CD4-positive, alpha-beta memory T cell (primary cell): ENCODE measurements at regions not wholly inside any gene's neighbourhood (a gene's known extent, or its start where the extent isn't known, plus 50 kb on each side); places are given as distances from the start of the nearest gene placed in this dataset.

Experiments
- CTCF ChIA-PET: fragments of 350-600 bp; sonication (Branson Sonifier 250); formaldehyde crosslinking; loops from one replicate; lab custom pipeline; 2021; ENCODE audit warnings: inconsistent platforms; ENCODE audit not compliant: partially characterized antibody; lab: Charles Lee
- POLR2A ChIA-PET: fragments of 350-600 bp; sonication (Branson Sonifier 250); formaldehyde crosslinking; loops from one replicate; lab custom pipeline; 2021; ENCODE audit not compliant: partially characterized antibody; lab: Charles Lee
- DNase-seq, 5 donors: peaks; one replicate each; pipeline versions ENCODE4 v3.0.0 to v3.0.0-alpha.2; 2020 to 2022; ENCODE audit warnings: mixed read lengths in 1 of 5
- H3K27ac ChIP-seq: one replicate; pipeline ENCODE4 v1.7.0; 2013; ENCODE audit warnings: low read depth, low read length
- H3K27me3 ChIP-seq: 2 replicates; pipeline ENCODE4 v1.7.0; 2013; ENCODE audit warnings: mild to moderate bottlenecking, low read length, moderate library complexity; ENCODE audit not compliant: insufficient read depth
- H3K36me3 ChIP-seq: 2 replicates; pipeline ENCODE4 v1.7.0; 2013; ENCODE audit warnings: mild to moderate bottlenecking, low read length, moderate library complexity; ENCODE audit not compliant: insufficient read depth
- H3K4me1 ChIP-seq: 2 replicates; pipeline ENCODE4 v1.7.0; 2013; ENCODE audit warnings: mild to moderate bottlenecking, low read length, moderate library complexity; ENCODE audit not compliant: insufficient read depth
- H3K4me3 ChIP-seq, 2 donors: one replicate each; pipeline ENCODE4 v1.7.0; 2013; ENCODE audit warnings: low read length in 2 of 2, mild to moderate bottlenecking in 1 of 2
- H3K9me3 ChIP-seq, 2 donors: one replicate each; pipeline ENCODE4 v1.7.0; 2013; ENCODE audit warnings: low read length in 2 of 2, control low read depth in 1 of 2; ENCODE audit not compliant: control insufficient read depth in 1 of 2
- H3K27ac Mint-ChIP-seq, 7 donors: one replicate each; pipeline ENCODE4 v1.8.0; 2020 to 2021; ENCODE audit warnings: mixed read lengths in 7 of 7, mild to moderate bottlenecking in 6 of 7, inconsistent platforms in 3 of 7, moderate library complexity in 3 of 7
- H3K27me3 Mint-ChIP-seq, 2 donors: one replicate each; pipeline ENCODE4 v1.8.0; 2020 to 2021; ENCODE audit warnings: mixed read lengths in 2 of 2
- H3K36me3 Mint-ChIP-seq, 2 donors: one replicate each; pipeline ENCODE4 v1.8.0; 2020 to 2021; ENCODE audit warnings: mixed read lengths in 2 of 2, inconsistent platforms in 1 of 2, mild to moderate bottlenecking in 1 of 2
- H3K4me1 Mint-ChIP-seq, 4 donors: one replicate each; pipeline ENCODE4 v1.8.0; 2020 to 2021; ENCODE audit warnings: mixed read lengths in 4 of 4, mild to moderate bottlenecking in 1 of 4
- H3K4me3 Mint-ChIP-seq, 8 donors: one replicate each; pipeline ENCODE4 v1.8.0; 2020 to 2021; ENCODE audit warnings: mixed read lengths in 8 of 8, mild to moderate bottlenecking in 7 of 8, moderate library complexity in 6 of 8, inconsistent platforms in 3 of 8
- H3K9me3 Mint-ChIP-seq, 8 donors: one replicate each; pipeline ENCODE4 v1.8.0; 2020 to 2021; ENCODE audit warnings: mixed read lengths in 8 of 8, mild to moderate bottlenecking in 5 of 8, inconsistent platforms in 3 of 8, moderate library complexity in 1 of 8
- intact Hi-C: fragments of 100-400 bp; cut with micrococcal nuclease; formaldehyde crosslinking; loops from one replicate; pipeline ENCODE4 v1.15.1; 2023

DNA sequence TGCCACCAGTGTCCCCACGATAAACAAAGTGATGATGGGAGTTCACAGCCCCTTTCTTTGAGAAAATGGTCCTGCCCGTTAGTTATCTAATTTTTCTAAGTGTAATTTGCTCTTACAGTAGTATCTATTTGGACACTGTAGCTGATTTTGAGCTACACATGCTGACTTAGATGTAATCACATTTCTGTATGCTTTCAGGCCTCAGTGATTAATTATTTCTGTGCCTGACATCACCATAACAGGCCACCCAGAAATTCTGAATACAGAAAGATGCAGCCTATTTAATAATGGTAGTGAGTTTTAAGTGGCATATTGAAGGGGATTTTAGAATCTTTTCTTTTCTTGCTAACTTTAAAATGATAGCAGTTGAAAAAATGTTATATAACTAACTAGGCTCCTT lies 147.6 kb upstream of the ANXA10 start:
- H3K4me1 Mint-ChIP-seq = no peaks in the 10 kb centered on the region
- CTCF ChIA-PET = no interaction called here

DNA sequence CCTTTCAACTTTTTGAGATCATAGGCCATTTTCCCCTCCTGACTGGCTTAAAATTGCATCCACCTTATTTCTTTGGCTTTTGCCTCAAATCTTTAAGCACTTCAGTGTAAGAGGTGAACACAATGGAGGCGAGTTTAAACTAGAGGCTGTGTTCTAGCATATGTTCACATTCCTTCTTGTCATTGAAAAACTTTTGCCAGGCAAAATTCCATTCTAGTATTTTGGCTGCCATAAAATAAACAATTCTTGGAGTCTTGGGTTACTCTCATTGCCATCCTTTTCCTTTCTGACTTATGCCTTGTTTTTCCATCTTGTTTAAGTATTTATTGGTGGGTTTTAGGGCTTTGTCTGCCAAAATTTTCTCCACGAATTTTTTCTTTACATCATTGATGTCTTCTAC lies 137.3 kb upstream of the ANXA10 start:
- ChIA-PET CTCF (no interaction called here), POLR2A (no interaction called here)
- no peak overlapping the region for H3K4me3 ChIP-seq
- H3K27me3 Mint-ChIP-seq = no peaks in the 10 kb centered on the region
- H3K4me1 ChIP-seq = no peaks in the 10 kb centered on the region
- peaks cover 2 to 37% (median 19%) of the 10 kb centered on the region in 8 donors for H3K9me3 Mint-ChIP-seq
- intact Hi-C loops = no loop called here
- no peak for DNase-seq
- no peaks in the 10 kb centered on the region for H3K4me1 Mint-ChIP-seq
- H3K9me3 ChIP-seq = no peaks in the 10 kb centered on the region
- H3K27me3 ChIP-seq = no peaks in the 10 kb centered on the region
- no peak overlapping the region for H3K27ac Mint-ChIP-seq
- no peaks in the 10 kb centered on the region for H3K36me3 ChIP-seq
- no peak overlapping the region for H3K4me3 Mint-ChIP-seq
- H3K27ac ChIP-seq = no peak overlapping the region
- H3K36me3 Mint-ChIP-seq = peaks cover 0 to 3% of the 10 kb centered on the region in 2 donors

More for the DNA sequence above, 147.6 kb upstream of the ANXA10 start:
- H3K27ac Mint-ChIP-seq = no peak overlapping the region
- no peaks in the 10 kb centered on the region for H3K36me3 Mint-ChIP-seq
- no peaks in the 10 kb centered on the region for H3K9me3 ChIP-seq
- H3K27ac ChIP-seq = no peak overlapping the region
- no peak overlapping the region for H3K4me3 Mint-ChIP-seq
- no peaks in the 10 kb centered on the region for H3K27me3 ChIP-seq
- no peaks in the 10 kb centered on the region for H3K27me3 Mint-ChIP-seq
- no peak overlapping the region for H3K4me3 ChIP-seq
- intact Hi-C loops = no loop called here
- H3K36me3 ChIP-seq = no peaks in the 10 kb centered on the region
- peaks cover 0 to 4% (median 2%) of the 10 kb centered on the region in 8 donors for H3K9me3 Mint-ChIP-seq
- POLR2A ChIA-PET = no interaction called here
- no peaks in the 10 kb centered on the region for H3K4me1 ChIP-seq
- DNase-seq = no peak

DNA sequence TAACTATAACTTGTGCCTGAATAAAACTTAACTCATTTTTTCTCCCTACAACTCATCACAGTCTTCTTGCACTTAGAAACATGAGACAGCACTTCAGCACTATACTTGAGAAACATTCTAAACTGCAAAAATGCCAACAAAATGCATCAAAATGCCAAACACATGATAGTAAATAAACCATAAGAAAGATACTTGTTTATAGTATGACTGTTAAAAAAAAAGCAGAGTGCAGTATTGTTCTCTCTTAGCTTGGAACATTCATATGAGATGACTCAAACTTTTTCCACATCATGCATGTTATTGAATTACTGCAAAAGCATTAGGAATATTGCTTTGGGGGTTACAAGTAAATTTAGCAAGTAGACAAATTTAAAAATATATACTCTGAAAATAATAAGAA lies 135.7 kb upstream of the ANXA10 start:
- H3K4me3 ChIP-seq = no peak overlapping the region
- Mint-ChIP-seq H3K27ac (no peak overlapping the region), H3K4me1 (no peaks in the 10 kb centered on the region), H3K4me3 (no peak overlapping the region), H3K27me3 (peaks cover 0 to 1% of the 10 kb centered on the region in 2 donors), H3K36me3 (peaks cover 0 to 3% of the 10 kb centered on the region in 2 donors), H3K9me3 (peaks cover 2 to 26% (median 16%) of the 10 kb centered on the region in 8 donors)
- no peaks in the 10 kb centered on the region for H3K4me1 ChIP-seq
- POLR2A ChIA-PET = no interaction called here
- no peaks in the 10 kb centered on the region for H3K9me3 ChIP-seq
- CTCF ChIA-PET = no interaction called here
- H3K27me3 ChIP-seq = no peaks in the 10 kb centered on the region
- DNase-seq = no peak
- intact Hi-C loops = no loop called here
- no peaks in the 10 kb centered on the region for H3K36me3 ChIP-seq
- H3K27ac ChIP-seq = no peak overlapping the region

DNA sequence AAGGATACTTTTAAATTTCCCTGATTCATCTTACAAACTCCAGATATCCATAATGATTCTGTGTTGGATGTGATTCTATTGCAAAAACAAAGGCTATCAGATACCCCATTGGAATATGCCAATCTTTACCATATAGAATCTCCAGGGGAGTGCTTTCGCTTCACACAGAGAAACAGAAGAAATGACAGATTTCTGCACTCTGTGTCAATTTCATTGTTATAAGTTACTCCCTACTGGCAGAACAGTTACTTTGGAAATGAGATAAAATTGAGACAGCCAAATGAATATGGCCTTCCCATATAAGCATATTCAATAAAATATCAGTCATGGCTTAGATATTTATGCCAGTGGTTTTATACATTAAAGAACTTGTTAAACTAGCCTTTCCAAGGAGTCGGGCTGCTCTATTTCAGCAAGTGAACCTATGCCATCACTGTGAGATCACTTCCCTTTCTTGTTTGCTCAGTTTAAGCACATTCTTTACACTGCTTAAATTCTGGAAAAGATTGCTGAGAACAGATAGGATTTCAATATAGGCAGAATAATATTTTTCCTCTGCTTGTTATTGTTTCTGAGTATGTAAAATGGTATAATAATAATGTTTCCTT lies 127.5 kb upstream of the ANXA10 start:
- H3K27me3 ChIP-seq = no peaks in the 10 kb centered on the region
- no peaks in the 10 kb centered on the region for H3K4me1 ChIP-seq
- ChIA-PET POLR2A (no interaction called here), CTCF (no interaction called here)
- H3K4me3 Mint-ChIP-seq = no peak overlapping the region
- H3K4me1 Mint-ChIP-seq = no peaks in the 10 kb centered on the region
- no peak overlapping the region for H3K27ac Mint-ChIP-seq
- peaks cover 0 to 1% of the 10 kb centered on the region in 2 donors for H3K27me3 Mint-ChIP-seq
- H3K36me3 ChIP-seq = no peaks in the 10 kb centered on the region
- no peak for DNase-seq
- H3K4me3 ChIP-seq = no peak overlapping the region
- H3K27ac ChIP-seq = no peak overlapping the region
- H3K9me3 Mint-ChIP-seq = peaks cover 0 to 7% (median 3%) of the 10 kb centered on the region in 8 donors
- H3K9me3 ChIP-seq = no peaks in the 10 kb centered on the region
- intact Hi-C loops = no loop called here
- H3K36me3 Mint-ChIP-seq = no peaks in the 10 kb centered on the region

DNA sequence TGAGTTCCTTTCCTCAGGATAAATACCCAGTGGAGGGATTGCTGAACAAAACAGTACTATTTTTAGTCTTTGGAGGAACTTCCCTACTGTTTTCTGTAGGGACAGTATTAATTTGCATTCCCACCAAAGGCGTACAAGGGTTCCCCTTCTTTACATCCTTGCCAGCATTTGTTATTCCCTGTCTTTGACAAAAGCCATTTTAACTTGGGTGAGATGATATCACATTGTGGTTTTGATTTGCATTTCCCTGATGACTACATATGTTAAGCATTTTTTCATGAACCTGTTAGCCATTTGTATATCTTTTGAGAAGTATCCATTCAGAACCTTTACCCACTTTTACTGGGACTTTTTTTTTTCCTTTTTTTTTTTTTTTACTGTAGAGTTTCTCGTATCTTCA lies 126.2 kb upstream of the ANXA10 start:
- ChIA-PET POLR2A (no interaction called here), CTCF (no interaction called here)
- Mint-ChIP-seq H3K27me3 (no peaks in the 10 kb centered on the region), H3K4me1 (no peaks in the 10 kb centered on the region), H3K4me3 (no peak overlapping the region), H3K9me3 (peaks cover 0 to 11% (median 4%) of the 10 kb centered on the region in 8 donors), H3K27ac (no peak overlapping the region), H3K36me3 (no peaks in the 10 kb centered on the region)
- H3K9me3 ChIP-seq = no peaks in the 10 kb centered on the region
- intact Hi-C loops = no loop called here
- H3K36me3 ChIP-seq = no peaks in the 10 kb centered on the region
- no peak overlapping the region for H3K27ac ChIP-seq
- H3K4me3 ChIP-seq = no peak overlapping the region
- no peaks in the 10 kb centered on the region for H3K4me1 ChIP-seq
- DNase-seq = no peak
- H3K27me3 ChIP-seq = no peaks in the 10 kb centered on the region

DNA sequence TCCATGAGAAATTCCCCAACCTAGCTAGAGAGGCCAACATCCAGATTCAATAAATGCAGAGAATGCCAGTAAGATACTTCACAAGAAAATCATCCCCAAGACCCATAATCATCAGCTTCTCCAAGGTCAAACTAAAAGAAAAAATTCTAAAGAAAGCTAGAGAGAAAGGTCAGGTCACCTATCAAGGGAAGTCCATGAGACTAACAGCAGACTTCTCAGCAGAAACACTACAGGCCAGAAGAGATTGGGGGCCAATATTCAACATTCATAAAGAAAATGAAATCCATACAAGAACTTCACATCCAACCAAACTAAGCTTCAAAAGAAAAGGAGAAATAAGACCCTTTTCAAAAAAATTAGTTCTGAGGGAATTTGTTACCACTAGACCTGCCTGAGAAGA lies 118.8 kb upstream of the ANXA10 start:
- no peaks in the 10 kb centered on the region for H3K36me3 Mint-ChIP-seq
- no peaks in the 10 kb centered on the region for H3K27me3 Mint-ChIP-seq
- Histone ChIP-seq H3K4me1 (no peaks in the 10 kb centered on the region), H3K4me3 (no peak overlapping the region), H3K27ac (no peak overlapping the region), H3K36me3 (no peaks in the 10 kb centered on the region), H3K27me3 (no peaks in the 10 kb centered on the region), H3K9me3 (no peaks in the 10 kb centered on the region)
- no peak overlapping the region for H3K4me3 Mint-ChIP-seq
- ChIA-PET POLR2A (no interaction called here), CTCF (no interaction called here)
- H3K9me3 Mint-ChIP-seq = peaks cover 12 to 57% (median 22%) of the 10 kb centered on the region in 8 donors
- H3K27ac Mint-ChIP-seq = peak overlapping the region in 1 of 7 donors; percentile 29
- no peak for DNase-seq
- no peaks in the 10 kb centered on the region for H3K4me1 Mint-ChIP-seq
- intact Hi-C loops = no loop called here

DNA sequence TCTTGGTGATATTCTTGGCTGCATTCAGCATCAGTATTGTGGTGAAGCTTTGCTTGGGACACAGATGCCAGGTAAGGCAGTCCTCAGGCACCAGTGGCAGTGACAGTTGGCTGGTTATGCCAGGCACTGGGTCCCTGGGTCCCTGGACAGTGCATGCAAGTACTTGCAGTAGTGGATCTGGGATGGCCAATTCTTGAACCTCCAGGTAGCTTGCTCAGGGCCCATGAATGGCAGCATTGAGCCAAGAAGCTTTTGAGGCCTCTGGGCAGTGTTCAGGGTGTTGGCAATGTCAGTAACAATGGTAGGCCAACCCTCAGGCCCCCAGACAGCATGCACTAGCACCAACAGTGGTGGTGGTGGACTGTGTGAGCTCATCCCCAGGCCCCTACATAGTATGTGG lies 106.8 kb upstream of the ANXA10 start:
- H3K36me3 Mint-ChIP-seq = no peaks in the 10 kb centered on the region
- H3K27ac Mint-ChIP-seq = no peak overlapping the region
- intact Hi-C loops = no loop called here
- H3K9me3 Mint-ChIP-seq = peaks cover 0 to 30% (median 12%) of the 10 kb centered on the region in 8 donors
- no peak overlapping the region for H3K4me3 ChIP-seq
- H3K27me3 ChIP-seq = no peaks in the 10 kb centered on the region
- no peaks in the 10 kb centered on the region for H3K9me3 ChIP-seq
- no peaks in the 10 kb centered on the region for H3K36me3 ChIP-seq
- H3K27ac ChIP-seq = no peak overlapping the region
- H3K4me1 ChIP-seq = no peaks in the 10 kb centered on the region
- DNase-seq = no peak
- H3K4me1 Mint-ChIP-seq = no peaks in the 10 kb centered on the region
- no peaks in the 10 kb centered on the region for H3K27me3 Mint-ChIP-seq
- ChIA-PET CTCF (no interaction called here), POLR2A (no interaction called here)
- no peak overlapping the region for H3K4me3 Mint-ChIP-seq

DNA sequence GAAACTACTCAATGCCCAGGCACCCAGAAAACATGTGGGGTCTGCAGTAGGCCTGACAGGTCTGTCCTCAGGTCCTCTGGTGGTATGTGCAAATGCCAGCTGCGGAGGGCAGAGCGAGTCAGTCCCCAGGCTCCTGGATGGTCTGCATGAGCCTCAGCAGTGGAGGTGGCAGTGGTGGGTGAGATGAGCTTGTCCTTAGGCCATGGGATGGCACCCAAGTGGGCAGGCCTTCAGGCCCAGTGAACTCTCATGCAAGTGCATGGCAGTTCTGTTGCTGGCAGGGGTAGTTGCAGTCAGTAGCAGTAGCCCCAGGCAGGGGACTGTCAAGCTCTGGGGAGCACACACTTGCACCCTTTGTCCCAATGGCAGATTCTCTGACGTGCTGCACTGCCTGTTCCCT lies 106.3 kb upstream of the ANXA10 start:
- no peak for DNase-seq
- intact Hi-C loops = no loop called here
- no peak overlapping the region for H3K4me3 ChIP-seq
- no peaks in the 10 kb centered on the region for H3K36me3 ChIP-seq
- CTCF ChIA-PET = no interaction called here
- peaks cover 0 to 30% (median 12%) of the 10 kb centered on the region in 8 donors for H3K9me3 Mint-ChIP-seq
- H3K27me3 Mint-ChIP-seq = no peaks in the 10 kb centered on the region
- POLR2A ChIA-PET = no interaction called here
- H3K27ac ChIP-seq = no peak overlapping the region
- H3K27me3 ChIP-seq = no peaks in the 10 kb centered on the region
- no peaks in the 10 kb centered on the region for H3K4me1 Mint-ChIP-seq
- H3K4me3 Mint-ChIP-seq = no peak overlapping the region
- H3K9me3 ChIP-seq = no peaks in the 10 kb centered on the region
- no peaks in the 10 kb centered on the region for H3K36me3 Mint-ChIP-seq
- no peaks in the 10 kb centered on the region for H3K4me1 ChIP-seq
- no peak overlapping the region for H3K27ac Mint-ChIP-seq
